HG03354 (cell line): ENCODE measurements at regions not wholly inside any gene's neighbourhood (a gene's known extent, or its start where the extent isn't known, plus 50 kb on each side); places are given as distances from the start of the nearest gene placed in this dataset.
A peak's percentile ranks its signal among the peaks of the same experiment; 100 is the strongest.

Source experiments
- ATAC-seq: cut with Tn5 transposase; IDR thresholded peaks from one replicate; pipeline ENCODE4 v1.9.1; 2021; ENCODE audit warnings: mild to moderate bottlenecking; ENCODE audit not compliant: unreplicated experiment, poor library complexity, severe bottlenecking

DNA sequence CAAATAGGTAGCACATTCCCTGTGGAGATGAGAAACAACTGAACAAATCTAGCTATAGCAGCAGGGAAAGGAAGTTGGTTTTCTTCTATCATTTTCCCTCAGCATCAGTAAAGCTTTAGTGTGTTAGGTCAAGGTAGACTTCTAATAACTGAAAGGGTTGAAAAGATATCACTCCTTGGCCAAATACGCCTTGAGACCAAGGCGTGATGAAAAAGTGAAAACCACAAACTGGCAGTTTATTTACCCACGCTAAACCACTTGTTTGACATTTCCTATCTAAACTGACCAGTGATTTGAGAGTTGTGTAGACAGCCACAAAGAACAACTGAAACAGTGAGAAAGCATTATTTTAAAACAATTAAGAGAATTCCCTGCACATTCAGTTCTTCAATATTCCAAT lies 99.6 kb upstream of the SOX5 start:
- no peak for ATAC-seq

DNA sequence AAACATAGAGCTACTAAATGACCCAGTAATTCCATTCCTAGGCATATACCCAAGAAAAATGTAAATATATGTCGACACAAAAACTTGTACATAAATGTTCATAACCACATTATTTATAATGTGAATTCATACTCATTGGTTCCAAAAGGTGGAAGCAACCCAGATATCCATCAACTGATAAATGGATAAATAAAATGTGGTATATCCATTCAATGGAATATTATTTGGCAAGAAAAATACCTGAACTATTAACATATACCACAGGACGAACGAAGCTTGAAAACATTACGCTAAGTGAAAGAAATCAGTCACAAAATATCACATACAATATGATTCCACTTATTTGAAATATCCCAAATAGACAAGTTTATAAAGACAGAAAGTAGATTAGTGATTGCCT lies 99.0 kb upstream of the SOX5 start:
- ATAC-seq = no peak

DNA sequence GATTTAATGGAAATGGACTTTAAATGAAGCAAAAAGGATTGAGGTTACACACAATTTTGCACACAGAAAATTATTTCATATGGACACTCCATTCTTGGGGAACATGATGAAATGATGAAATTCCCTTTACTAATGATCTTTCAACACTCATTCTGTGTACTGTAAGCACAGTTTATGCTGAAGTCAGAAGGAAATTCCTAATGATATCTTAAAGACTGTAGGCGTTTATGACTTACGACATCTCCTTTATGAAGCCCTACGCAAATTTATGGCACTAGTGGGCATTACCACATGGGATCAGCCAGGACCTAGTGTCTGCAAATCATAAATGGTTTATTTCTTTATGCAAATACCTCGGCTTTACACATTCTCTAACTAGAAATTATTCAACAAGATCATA lies 97.9 kb upstream of the SOX5 start:
- no peak for ATAC-seq

DNA sequence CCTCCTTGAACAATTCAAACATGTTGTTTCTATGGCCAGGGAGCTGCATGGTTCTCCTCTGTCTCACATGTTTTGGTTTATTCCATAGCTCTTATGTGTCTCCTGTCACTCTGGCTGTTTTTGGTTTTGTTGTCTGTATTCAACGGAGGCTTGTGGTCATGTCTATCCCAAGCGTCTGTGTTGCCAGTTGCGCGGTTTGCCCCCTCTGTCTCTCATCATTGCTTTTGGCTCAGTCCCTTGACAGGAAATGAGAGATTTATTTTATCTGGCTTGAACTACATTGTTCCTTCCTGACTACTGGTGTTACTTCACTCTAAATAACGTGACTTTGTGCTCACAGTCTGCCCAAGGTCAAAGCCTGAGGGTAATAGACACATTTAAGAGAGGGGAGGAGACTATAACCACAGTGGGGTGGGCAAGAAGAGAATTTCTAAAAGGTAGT lies 96.4 kb upstream of the SOX5 start:
- ATAC-seq = peak; percentile 61

DNA sequence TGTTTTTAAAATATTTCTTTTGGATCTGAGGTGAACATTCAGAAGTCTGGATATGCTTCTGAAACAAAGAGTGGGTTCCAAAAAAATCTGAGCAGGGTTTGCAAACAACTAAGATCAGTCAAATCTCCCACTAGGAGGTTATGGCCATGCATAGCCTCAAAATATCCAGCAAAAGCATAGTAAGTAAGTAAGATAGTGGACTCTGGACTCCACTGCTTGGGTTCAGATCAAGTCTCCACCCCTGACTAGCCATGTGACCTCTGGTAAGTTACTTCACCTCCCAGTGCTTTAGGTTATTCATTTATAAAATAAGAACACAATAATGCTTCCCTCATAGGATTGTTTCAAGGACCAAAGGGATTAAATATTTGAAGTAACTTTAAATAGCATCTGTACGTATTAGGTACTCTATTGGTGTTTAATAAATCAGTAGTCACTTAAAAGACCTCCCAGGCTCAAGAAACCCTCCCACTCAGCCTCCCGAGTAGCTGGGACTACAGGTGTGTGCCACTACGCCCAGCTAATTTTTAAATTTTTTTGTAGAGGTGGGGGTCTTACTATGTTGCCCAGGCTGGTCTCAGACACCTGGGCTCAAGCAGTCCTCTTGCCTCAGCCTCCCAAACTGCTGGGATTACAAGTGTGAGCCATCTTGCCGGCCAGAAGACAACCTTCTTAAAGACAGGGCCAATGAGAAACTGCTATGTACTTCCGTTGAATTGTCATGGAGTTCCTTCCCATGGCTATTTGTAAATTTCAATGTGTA lies 95.7 kb upstream of the SOX5 start:
- no peak for ATAC-seq

DNA sequence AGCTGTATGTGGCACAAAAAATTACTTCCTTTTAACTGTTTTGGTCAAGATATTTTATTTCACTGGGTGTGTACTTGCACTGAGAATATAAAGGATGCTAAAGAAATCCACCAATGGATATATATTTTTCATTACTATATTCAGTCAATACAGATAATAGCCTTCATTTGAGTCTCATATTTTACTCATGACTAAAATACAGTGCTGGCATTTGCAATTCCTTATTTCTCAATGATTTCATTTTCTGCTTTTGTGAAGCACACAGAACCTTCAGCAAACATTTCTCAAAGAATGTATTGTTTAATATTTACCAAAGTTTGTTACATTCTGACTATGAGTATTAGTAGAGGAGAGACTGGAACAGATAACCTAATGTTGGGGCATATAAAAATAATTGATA lies 93.2 kb upstream of the SOX5 start:
- no peak for ATAC-seq

DNA sequence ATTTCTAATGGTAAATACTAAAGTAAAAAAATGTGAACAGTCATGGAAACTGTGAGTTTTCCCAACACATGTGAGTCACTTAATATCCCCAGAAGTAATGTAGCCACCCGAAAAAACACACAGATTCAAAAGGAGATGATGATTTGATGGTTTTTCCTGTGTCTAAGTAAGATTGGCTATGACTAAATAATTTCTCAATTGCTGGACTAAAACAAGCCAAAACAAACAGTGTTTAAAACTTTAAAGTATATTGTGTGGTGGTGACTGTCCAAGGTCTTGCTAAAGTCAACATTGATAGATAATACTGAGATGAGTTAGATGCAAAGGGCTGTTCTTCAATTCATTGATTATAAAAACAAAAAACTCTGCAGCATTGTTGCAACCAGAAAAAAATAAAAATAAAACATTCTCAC lies 89.6 kb upstream of the SOX5 start:
- no peak for ATAC-seq

DNA sequence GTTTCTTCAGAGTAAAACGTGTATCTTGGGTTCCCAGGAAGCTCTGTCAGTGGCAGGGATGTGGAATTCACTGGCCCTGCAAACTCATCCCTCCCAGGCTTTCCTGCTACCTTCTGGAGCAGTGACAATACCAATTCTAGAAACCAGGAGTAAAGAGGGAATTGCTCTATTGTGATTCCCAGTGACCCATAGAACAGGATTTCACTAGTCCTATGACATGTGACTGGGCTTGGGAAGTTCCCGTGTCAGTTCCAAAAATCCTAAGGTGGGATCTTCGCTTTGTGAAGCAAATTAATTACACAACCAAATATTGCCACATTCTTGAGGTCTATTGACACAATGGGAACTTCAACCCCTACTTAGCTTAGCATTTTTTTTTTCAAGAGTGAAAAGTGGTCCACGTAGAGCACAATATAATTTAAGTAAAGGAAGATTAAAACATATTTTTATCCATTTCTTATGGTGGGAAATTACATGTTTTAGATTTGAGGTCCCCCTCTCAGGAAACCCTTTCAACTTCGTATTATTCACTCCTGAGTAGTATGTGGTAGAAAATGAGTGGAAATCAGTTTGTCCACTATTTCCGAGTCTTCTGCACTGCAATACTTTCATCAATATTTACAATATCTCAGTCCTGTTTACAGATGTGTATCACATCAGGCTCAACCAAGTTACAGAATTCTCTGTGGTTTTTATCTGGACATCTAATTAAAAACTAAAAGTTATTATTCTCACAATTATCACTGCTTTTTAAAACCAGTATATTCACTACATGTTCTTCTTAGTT lies 88.9 kb upstream of the SOX5 start:
- ATAC-seq = no peak

DNA sequence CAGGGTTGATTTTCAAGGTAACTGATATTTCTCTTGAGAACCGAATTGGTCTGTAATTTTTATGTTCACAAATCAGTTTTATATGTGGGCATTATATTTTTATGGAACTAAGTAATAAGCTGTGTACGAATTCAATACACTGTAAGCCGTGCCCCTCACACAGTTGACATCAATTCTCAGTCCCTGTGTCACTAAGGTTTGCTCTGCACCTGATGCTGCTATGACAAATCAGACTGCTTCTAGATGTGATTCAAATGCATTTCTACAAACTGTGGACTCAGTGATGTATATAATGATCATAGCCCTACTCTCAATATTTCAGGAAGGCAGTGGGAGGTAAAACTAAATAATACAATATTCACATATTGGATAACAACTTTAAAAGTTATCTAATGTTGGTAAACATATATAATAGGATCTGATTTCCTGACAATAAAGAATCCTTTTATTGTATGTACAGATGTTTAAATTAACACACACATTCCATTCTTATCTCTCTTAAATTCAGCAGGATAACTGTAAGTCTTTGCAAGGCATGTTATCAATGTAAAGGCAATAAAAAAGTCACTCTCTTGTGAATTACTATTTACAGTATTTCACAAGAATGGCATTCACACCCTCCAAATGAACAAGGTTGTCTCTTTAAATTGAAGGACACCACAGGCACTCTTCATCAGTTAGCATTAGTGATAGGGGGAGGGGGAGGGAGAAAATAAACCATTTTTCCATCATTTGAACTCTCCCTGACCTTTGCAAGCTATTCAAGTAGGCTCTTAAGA lies 87.2 kb upstream of the SOX5 start:
- no peak for ATAC-seq

DNA sequence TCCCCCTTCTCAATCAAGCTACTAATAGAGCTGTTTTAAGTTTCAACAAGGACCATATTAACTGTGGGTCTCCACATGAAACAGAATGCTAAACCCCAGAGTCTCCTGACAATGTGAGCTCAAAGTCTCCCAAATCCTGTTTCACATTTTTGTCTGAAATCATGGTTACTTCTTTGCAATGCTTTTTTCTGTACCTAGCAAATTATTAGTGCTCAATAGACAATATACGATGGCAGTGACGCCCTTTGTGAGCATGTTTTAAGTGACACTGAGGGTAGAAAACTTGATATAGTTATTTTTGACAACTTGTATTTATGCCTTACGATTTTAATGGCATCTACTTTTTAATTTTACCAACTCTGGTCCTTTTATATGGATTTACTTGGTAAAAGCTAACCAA lies 85.4 kb upstream of the SOX5 start:
- ATAC-seq = no peak

DNA sequence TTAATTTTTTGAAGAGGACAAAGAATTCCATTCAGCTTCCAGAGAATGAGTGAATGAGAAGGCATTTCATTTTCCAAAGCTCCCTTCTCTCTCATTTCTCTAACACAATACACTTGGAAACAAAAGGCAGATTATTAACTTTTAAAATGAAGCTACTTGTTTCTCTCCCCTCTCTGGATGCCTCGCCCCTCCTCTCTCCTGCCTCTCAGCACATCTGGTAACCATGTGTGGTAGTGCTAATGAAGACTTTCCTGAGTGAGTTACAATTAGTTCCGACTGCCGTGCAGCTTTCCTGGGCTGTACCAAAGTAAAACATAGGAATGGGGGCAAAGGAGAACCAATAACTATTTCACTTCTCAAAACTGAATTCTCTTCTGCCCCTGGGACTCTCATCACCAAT lies 84.7 kb upstream of the SOX5 start:
- no peak for ATAC-seq

DNA sequence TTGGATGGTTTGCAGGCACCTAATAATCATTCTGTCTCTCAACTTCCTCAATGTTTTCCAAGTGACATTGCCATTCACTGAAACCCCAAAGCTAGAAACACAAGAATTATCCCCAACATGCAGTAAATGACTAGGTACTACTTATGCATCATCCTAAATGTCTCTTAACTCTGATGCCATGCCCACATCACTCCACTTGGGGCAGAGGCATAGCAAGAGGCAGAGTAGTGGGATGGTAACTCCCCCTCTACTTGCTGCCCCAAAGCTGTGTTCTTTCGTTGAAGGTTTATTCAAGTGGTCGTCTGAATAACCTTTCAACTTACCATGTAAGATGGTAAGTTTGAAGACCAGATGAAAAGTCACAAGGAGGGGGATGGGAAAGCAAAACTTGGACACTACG lies 77.9 kb upstream of the SOX5 start:
- no peak for ATAC-seq

DNA sequence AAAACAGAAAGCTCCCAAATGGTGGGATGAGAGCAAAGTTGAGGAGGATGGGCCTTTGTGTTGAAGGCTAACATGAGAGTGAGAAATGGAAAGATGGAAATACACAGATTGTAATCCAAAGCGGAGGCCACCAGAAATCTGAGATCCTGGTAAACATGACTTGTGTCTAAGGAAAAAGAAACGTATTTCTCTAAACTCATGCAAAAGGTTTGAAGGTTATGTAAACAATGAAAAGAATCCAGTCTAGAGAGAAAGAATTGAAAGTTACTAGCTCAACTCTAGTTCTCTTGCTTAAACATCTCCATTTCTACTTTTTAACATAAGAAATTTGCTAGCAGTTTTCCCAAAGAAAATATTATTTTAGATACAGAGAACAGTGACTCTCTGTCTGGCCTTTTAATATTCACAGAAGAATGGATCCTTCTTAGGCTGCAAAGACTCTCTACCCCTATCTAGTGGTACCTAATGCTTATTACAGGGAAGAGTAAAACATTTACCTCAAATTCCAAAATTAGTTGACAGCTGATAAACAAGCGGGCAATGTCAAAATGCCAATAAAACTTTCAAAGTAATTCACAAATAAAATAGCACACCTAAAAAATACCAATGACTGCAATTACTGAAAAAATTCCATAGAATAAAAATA lies 75.8 kb upstream of the SOX5 start:
- no peak for ATAC-seq

DNA sequence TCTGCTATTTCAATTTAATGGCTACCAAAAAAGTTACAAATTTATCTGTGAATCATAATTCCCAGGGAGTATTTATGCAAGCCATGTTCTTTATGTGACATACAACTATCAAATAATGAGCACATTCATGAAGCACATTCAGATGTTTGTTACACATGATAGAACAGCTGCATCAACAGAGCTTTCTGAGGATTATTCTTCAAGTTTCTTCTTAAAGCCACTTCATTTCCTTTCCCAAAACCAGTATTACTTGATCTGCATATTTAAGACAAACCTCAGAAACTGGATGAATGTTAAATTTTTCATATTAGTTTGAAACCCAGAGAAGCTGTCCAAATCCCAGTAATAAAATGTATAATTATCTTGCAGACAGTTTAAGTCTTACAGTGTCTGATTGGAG lies 73.6 kb upstream of the SOX5 start:
- ATAC-seq = no peak

DNA sequence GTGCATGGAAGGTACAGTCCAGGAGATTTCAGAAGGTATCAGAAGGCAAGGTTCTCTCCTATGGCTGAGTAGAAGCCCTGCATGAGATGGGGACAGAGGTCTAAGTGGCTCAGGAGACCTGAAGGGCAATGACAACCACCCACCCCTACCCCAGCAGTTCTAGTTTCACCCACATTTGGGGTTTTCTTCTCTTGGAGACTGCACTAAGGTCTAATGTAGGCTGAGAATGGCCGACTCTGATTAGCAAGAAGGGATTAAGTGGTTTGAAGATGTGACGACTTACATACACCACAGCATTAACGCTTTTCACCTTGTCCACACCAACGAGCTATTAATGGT lies 71.7 kb upstream of the SOX5 start:
- ATAC-seq = no peak

DNA sequence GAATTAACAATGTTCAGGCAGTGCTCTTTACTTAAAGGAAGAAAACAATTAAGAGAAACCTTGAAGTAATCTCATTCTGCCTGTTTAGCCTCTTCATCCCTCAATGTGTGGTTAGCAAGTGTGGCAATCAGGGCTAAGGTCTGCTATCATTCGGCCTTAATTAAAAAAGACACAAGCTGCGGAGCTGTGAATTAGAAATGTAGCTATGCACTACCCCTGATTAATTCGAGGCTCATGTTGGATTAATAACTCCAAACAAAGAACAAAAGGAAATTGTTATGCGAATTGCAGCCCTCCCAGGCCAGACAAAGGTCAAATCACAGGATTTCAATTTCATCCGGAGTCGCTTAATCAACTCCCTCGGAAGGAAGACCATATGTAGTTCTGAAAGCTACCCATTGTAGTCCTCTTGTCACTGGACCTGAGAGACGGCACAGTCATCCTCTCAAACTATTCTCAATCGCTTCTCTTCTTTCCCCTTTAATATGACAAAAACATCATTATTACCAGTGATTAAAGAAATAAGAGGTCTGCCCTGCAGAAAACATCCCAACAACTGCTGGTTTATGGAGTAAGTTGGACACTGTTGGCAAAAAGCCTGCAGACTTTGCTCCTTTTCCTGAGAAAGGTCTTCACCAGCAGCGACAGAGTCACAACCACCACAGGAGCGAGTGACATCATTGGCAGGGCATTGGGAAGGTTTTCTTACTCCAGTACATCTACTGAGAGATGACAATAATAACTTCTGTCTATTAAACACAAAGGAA lies 71.1 kb upstream of the SOX5 start:
- ATAC-seq = no peak

DNA sequence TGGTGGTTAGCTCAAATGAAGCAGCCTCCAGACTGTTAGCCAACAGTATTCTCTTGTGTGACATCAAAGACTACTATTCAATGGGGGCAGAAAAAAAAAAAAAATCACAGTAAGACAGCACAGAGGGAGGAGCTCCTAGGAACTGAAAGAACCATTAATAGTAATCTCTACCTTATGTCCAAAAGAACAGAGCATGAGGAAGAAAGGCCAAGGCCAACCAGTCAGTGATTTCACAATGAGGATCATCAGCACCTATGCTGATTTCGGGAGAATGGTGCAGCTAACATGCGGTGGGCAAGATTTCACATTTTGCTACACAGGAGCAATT lies 66.3 kb upstream of the SOX5 start:
- no peak for ATAC-seq

DNA sequence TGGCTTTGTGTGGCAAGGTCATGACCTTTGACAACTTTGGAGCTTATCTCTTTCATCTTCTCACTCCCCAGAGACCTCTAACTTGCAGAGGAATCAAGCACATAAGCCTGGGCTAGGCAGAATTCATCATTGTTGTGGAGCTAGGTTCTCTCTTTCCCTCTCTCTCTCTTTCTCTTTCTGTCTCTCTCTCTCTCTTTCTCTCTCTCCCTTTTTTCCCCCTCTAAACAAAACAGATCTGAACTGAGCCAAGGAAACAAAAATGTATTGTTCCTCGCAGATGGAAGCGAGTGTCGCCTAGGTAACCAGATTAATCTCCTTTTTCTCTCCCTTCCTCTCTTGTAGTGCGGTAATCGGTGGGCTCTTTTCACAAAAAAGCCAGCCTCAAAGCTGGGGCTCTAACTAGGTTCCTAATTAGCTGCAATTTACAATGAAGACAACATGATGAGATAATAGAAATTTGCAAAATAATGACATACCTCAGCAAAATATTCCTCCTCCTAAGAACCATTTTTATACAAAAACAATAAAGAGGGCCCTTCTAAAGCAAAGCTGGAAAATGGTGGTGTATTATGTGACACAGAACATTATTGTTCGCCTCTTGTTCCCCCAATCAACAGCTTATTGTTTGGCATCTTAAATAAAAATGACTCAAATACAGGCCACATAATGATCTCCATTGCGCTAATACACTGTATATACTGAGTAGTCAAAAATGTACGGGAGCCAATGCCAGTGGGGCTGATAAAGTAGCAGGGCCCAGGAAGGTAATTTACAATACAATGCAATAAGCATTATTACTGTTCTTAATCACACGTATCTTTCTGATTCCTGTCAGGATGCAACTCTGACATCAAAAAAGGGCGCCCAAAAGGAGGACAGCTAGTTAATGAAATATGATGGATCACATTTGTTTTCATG lies 65.7 kb upstream of the SOX5 start:
- ATAC-seq = no peak

DNA sequence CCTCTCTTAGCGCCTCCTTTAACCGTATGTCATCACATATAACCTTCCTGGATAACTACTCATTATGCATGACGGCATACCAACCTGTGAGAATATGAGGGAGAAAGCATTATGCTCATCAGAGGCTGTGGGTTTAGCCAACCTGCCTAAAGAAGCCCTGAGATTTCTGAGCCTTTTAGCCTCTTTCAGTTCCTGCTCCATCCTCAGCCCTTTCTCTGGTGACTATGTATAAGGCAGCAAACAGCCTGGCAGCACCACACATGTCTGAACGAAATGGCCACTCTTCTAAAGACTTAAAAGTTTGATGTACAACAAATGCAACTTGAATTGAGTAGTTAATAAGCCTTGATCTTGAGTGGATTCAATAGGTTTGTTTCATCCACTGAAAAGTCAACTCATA lies 64.8 kb upstream of the SOX5 start:
- no peak for ATAC-seq
